Lower leg skin (tissue), 3 donors: ENCODE measurements at regions not wholly inside any gene's neighbourhood (a gene's known extent, or its start where the extent isn't known, plus 50 kb on each side); places are given as distances from the start of the nearest gene placed in this dataset.

Source experiments
- CTCF ChIP-seq, 3 donors: fragments of 450-650 bp; IDR thresholded peaks; one replicate each; pipeline ENCODE4 v1.5.1; 2016; ENCODE audit warnings: antibody characterized with exemption in 3 of 3, mild to moderate bottlenecking in 3 of 3, moderate library complexity in 2 of 3
- POLR2A ChIP-seq, 2 donors: fragments of 450-650 bp; IDR thresholded peaks; one replicate each; pipeline ENCODE4 v1.6.1; 2016 to 2017; ENCODE audit warnings: antibody characterized with exemption in 2 of 2, mild to moderate bottlenecking in 1 of 2, moderate library complexity in 1 of 2

DNA sequence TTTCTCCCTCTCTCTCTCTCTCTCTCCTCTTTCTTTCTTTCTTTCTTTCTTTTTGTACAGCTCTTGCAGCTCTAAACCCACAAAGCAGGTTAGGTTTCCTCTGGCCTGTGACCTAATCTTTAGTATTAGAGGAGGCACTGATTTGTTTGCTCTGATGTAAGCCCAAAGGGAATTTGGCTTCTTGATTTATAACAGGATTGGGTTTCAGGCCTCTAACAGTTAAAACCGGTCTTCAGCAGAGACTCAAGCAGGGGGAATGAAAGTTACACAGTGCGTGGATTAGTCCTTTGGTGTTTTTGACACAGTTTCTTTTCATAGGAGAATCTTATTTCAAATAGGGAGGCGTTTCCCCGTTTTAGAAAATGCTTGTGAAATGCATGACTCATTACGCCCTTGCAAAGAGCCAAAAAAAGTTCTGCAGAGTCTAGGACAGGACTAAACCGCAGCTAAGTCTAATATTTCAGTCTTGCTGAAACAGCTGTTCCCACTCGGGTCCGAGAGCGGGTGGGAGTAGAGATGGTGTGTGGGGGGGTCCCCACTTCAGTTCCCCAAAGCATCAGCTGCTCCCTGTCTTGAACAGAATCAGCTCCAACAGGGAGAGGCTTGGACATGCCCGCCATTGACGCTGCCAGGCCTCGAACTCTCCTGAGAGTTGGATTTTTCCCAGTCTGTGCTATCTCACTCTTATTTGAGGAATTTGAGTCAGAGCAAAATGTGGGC is 296.5 kb upstream of the PITRM1 start:
- TF ChIP-seq POLR2A (IDR thresholded peaks at IDR 0.05) (no peak), CTCF (IDR thresholded peaks at IDR 0.05) (no peak)
